Stomach (tissue), 4 donors: ENCODE measurements at regions not wholly inside any gene's neighbourhood (a gene's known extent, or its start where the extent isn't known, plus 50 kb on each side); places are given as distances from the start of the nearest gene placed in this dataset.

Experiments used
- CTCF ChIP-seq, 7 experiments: fragments of 450-650 bp in 4 of 7; fragments of 200-600 bp in 3 of 7; sonication (generic) in 3 of 7; IDR thresholded peaks; one replicate each; pipeline ENCODE4 v1.5.1; 2016 to 2019; ENCODE audit warnings: antibody characterized with exemption in 7 of 7, control low read depth in 2 of 7, mild to moderate bottlenecking in 1 of 7
- EP300 ChIP-seq: sonication (generic); formaldehyde crosslinking; IDR thresholded peaks from one replicate; pipeline ENCODE4 v1.6.1; 2017; ENCODE audit warnings: antibody characterized with exemption
- POLR2A ChIP-seq, 4 donors: fragments of 450-650 bp; IDR thresholded peaks; one replicate each; pipeline ENCODE4 v1.6.1; 2016; ENCODE audit warnings: antibody characterized with exemption in 4 of 4, control low read depth in 2 of 4, mild to moderate bottlenecking in 1 of 4, moderate library complexity in 1 of 4

- no peak for TF ChIP-seq CTCF (IDR thresholded peaks at IDR 0.05)
- TF ChIP-seq EP300, result no peak
- TF ChIP-seq POLR2A (IDR thresholded peaks at IDR 0.05), result no peak
Observed at GRCh38 chr6:159633196-159633595, 59.8 kb downstream of the SOD2 start.
